ENCODE measurements at regions not wholly inside any gene's neighbourhood (a gene's known extent, or its start where the extent isn't known, plus 50 kb on each side); places are given as distances from the start of the nearest gene placed in this dataset.

GRCh38 chr6:94175465-94175864, 756.1 kb upstream of the EPHA7 start:
- intact Hi-C loops (cut with micrococcal nuclease) = no loop called here
- Mint-ChIP-seq H3K4me1 (no peaks in the 10 kb centered on the region), H3K4me3 (no peak overlapping the region), H3K27ac (no peak overlapping the region), H3K27me3 (no peaks in the 10 kb centered on the region), H3K9me3 (ENCODE audit: insufficient read depth) (peaks cover 2% of the 10 kb centered on the region)
- POLR2A ChIA-PET = no interaction called here
- Histone ChIP-seq H3K79me2 (ENCODE audit: control insufficient read depth, insufficient read depth, low read length) (no peaks in the 10 kb centered on the region), H4K20me1 (ENCODE audit: control insufficient read depth, insufficient read depth, low read length, poor library complexity, severe bottlenecking) (no peaks in the 10 kb centered on the region), H3K36me3 (replicated peaks in 1 of 2; ENCODE audit: control extremely low read depth in 1 of 2, control insufficient read depth in 1 of 2, extremely low read depth in 1 of 2, insufficient read depth in 2 of 2, low read length in 1 of 2) (no peaks in the 10 kb centered on the region), H3K27me3 (replicated peaks in 1 of 4; ENCODE audit: control extremely low read depth in 1 of 4, control insufficient read depth in 3 of 4, insufficient read depth in 4 of 4, low read length in 3 of 4) (no peaks in the 10 kb centered on the region), H3K4me2 (replicated peaks; ENCODE audit: low read depth, low read length, poor library complexity, severe bottlenecking) (no peak overlapping the region), H3K4me1 (ENCODE audit: control insufficient read depth in 2 of 2, insufficient read depth in 2 of 2, low read length in 2 of 2) (no peaks in the 10 kb centered on the region), H3K4me3 (ENCODE audit: control extremely low read depth in 1 of 5, extremely low read depth in 1 of 5, insufficient read depth in 1 of 5, low read depth in 2 of 5, low read length in 4 of 5) (no peak overlapping the region), H3K27ac (ENCODE audit: low read length in 2 of 2) (no peak overlapping the region), H3K9ac (ENCODE audit: low read length) (no peak overlapping the region), H2AFZ (ENCODE audit: insufficient read depth, low read depth, low read length, poor library complexity, severe bottlenecking) (no peak overlapping the region), H3K9me3 (ENCODE audit: control extremely low read depth in 1 of 3, control insufficient read depth in 2 of 3, insufficient read depth in 1 of 3, low read length in 2 of 3) (no peaks in the 10 kb centered on the region)
- TF ChIP-seq EZH2 (IDR thresholded peaks at IDR 0.05; ENCODE audit: borderline replicate concordance, insufficient read depth, low read depth, low read length, poor library complexity, severe bottlenecking) = no peak
- TF ChIP-seq, protein P1, sequence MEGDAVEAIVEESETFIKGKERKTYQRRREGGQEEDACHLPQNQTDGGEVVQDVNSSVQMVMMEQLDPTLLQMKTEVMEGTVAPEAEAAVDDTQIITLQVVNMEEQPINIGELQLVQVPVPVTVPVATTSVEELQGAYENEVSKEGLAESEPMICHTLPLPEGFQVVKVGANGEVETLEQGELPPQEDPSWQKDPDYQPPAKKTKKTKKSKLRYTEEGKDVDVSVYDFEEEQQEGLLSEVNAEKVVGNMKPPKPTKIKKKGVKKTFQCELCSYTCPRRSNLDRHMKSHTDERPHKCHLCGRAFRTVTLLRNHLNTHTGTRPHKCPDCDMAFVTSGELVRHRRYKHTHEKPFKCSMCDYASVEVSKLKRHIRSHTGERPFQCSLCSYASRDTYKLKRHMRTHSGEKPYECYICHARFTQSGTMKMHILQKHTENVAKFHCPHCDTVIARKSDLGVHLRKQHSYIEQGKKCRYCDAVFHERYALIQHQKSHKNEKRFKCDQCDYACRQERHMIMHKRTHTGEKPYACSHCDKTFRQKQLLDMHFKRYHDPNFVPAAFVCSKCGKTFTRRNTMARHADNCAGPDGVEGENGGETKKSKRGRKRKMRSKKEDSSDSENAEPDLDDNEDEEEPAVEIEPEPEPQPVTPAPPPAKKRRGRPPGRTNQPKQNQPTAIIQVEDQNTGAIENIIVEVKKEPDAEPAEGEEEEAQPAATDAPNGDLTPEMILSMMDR (IDR thresholded peaks at IDR 0.05) = no peak
- no CpG with 5 or more reads among the region's 2 CpGs for WGBS (ENCODE audit: insufficient coverage)
- ATAC-seq (ENCODE audit: low read depth) (no peak), DNase-seq (no peak)
- CTCF ChIA-PET = no interaction called here

DNA sequence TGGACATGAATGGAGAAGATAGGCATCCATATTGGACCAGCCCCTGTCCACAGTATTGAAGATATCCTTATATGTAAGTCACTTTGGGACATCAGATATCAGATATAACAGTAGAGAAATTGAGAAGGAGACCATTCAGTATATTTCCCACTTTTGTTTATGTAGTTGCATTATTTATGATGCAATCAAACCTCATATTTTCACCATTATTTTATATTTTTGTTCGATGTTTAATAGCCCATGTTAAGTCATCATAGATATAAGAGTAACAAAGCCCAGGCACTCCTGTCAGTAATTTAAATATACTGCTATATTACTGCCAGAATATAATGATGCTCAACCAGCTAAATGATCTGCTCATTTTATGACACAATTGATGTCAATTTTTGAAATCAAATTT, 744.5 kb upstream of the EPHA7 start:
- Histone ChIP-seq H3K27ac (ENCODE audit: low read length in 2 of 2) (no peak overlapping the region), H3K4me3 (ENCODE audit: control extremely low read depth in 1 of 5, extremely low read depth in 1 of 5, insufficient read depth in 1 of 5, low read depth in 2 of 5, low read length in 4 of 5) (no peak overlapping the region), H3K9ac (ENCODE audit: low read length) (no peak overlapping the region), H3K27me3 (replicated peaks in 1 of 4; ENCODE audit: control extremely low read depth in 1 of 4, control insufficient read depth in 3 of 4, insufficient read depth in 4 of 4, low read length in 3 of 4) (no peaks in the 10 kb centered on the region), H3K36me3 (replicated peaks in 1 of 2; ENCODE audit: control extremely low read depth in 1 of 2, control insufficient read depth in 1 of 2, extremely low read depth in 1 of 2, insufficient read depth in 2 of 2, low read length in 1 of 2) (no peaks in the 10 kb centered on the region), H3K9me3 (ENCODE audit: control extremely low read depth in 1 of 3, control insufficient read depth in 2 of 3, insufficient read depth in 1 of 3, low read length in 2 of 3) (peaks cover 0 to 7% (median 0%) of the 10 kb centered on the region in 3 donors), H3K4me1 (ENCODE audit: control insufficient read depth in 2 of 2, insufficient read depth in 2 of 2, low read length in 2 of 2) (no peaks in the 10 kb centered on the region), H4K20me1 (ENCODE audit: control insufficient read depth, insufficient read depth, low read length, poor library complexity, severe bottlenecking) (no peaks in the 10 kb centered on the region), H2AFZ (ENCODE audit: insufficient read depth, low read depth, low read length, poor library complexity, severe bottlenecking) (no peak overlapping the region), H3K4me2 (replicated peaks; ENCODE audit: low read depth, low read length, poor library complexity, severe bottlenecking) (no peak overlapping the region), H3K79me2 (ENCODE audit: control insufficient read depth, insufficient read depth, low read length) (no peaks in the 10 kb centered on the region)
- Mint-ChIP-seq H3K4me3 (no peak overlapping the region), H3K27me3 (no peaks in the 10 kb centered on the region), H3K27ac (no peak overlapping the region), H3K9me3 (ENCODE audit: insufficient read depth) (peaks cover 4% of the 10 kb centered on the region), H3K4me1 (no peaks in the 10 kb centered on the region)
- DNase-seq (no peak), ATAC-seq (ENCODE audit: low read depth) (no peak)
- POLR2A ChIA-PET = no interaction called here
- no CpG with 5 or more reads among the region's 1 CpG for WGBS (ENCODE audit: insufficient coverage)
- intact Hi-C loops (cut with micrococcal nuclease) = no loop called here
- TF ChIP-seq EZH2 (IDR thresholded peaks at IDR 0.05; ENCODE audit: borderline replicate concordance, insufficient read depth, low read depth, low read length, poor library complexity, severe bottlenecking) = no peak
- TF ChIP-seq, protein P1 (IDR thresholded peaks at IDR 0.05) = no peak
- CTCF ChIA-PET = no interaction called here

Measured in B cell (primary cell).